Sigmoid colon (tissue), 6 donors: ENCODE measurements at regions not wholly inside any gene's neighbourhood (a gene's known extent, or its start where the extent isn't known, plus 50 kb on each side); places are given as distances from the start of the nearest gene placed in this dataset.
"Not testable (repeated sequence)": the region's sequence is repeated elsewhere in the genome, so short reads cannot be mapped to it uniquely, and the experiment has no call there.

Experiments
- DNase-seq: peaks from one replicate; pipeline ENCODE4 v3.0.0-alpha.2; 2019
- H3K27ac ChIP-seq, 4 donors: fragments of 200-600 bp; sonication (generic); one replicate each; pipeline ENCODE4 v1.5.1; 2016 to 2019; ENCODE audit warnings: mild to moderate bottlenecking in 1 of 4
- H3K27me3 ChIP-seq, 3 donors: fragments of 200-600 bp; sonication (generic); one replicate each; pipeline ENCODE4 v1.5.1; 2019; ENCODE audit warnings: mild to moderate bottlenecking in 1 of 3
- H3K36me3 ChIP-seq, 4 donors: fragments of 200-600 bp; sonication (generic); one replicate each; pipeline ENCODE4 v1.5.1; 2016 to 2019
- H3K4me1 ChIP-seq, 4 donors: fragments of 200-600 bp; sonication (generic); one replicate each; pipeline ENCODE4 v1.5.1; 2017 to 2019
- H3K4me3 ChIP-seq, 4 donors: fragments of 200-600 bp; sonication (generic); one replicate each; pipeline ENCODE4 v1.5.1; 2017 to 2019; ENCODE audit warnings: mild to moderate bottlenecking in 2 of 4, moderate library complexity in 1 of 4
- H3K9me3 ChIP-seq, 4 donors: fragments of 200-600 bp in 3 of 4; sonication (generic) in 3 of 4; one replicate each; pipeline versions ENCODE4 v1.5.1 to v1.6.1; 2013 to 2019
- EP300 ChIP-seq, 4 donors: sonication (generic); formaldehyde crosslinking; IDR thresholded peaks; one replicate each; pipeline ENCODE4 v1.6.1; 2017; ENCODE audit warnings: antibody characterized with exemption in 4 of 4
- POLR2A ChIP-seq, 2 donors: fragments of 450-650 bp; IDR thresholded peaks; one replicate each; pipeline ENCODE4 v1.6.1; 2016; ENCODE audit warnings: antibody characterized with exemption in 2 of 2, mild to moderate bottlenecking in 2 of 2, moderate library complexity in 2 of 2
- POLR2AphosphoS5 ChIP-seq, 4 donors: sonication (generic); formaldehyde crosslinking; IDR thresholded peaks; one replicate each; pipeline ENCODE4 v1.6.1; 2017; ENCODE audit warnings: antibody characterized with exemption in 4 of 4
- WGBS, 2 donors: extraction: QIAGEN DNeasy Blood & Tissue Kit; methylation state at CpG; one replicate each; pipeline ENCODE4 v1.1.7; 2013; 5-methylcytosine and 5-hydroxymethylcytosine counted together
- intact Hi-C: fragments of 100-400 bp; cut with DNase I; formaldehyde crosslinking; loops from one replicate; pipeline ENCODE4 v1.15.1; 2023
- TF ChIP-seq, protein P1 (sequence below), 4 experiments: fragments of 450-650 bp in 3 of 4; fragments of 200-600 bp in 1 of 4; IDR thresholded peaks; one replicate each; pipeline ENCODE4 v1.5.1; 2016 to 2019; ENCODE audit warnings: antibody characterized with exemption in 4 of 4, mild to moderate bottlenecking in 3 of 4, moderate library complexity in 2 of 4
- donor health status: healthy with polysubstance abuse.
- donor health status: healthy.

DNA sequence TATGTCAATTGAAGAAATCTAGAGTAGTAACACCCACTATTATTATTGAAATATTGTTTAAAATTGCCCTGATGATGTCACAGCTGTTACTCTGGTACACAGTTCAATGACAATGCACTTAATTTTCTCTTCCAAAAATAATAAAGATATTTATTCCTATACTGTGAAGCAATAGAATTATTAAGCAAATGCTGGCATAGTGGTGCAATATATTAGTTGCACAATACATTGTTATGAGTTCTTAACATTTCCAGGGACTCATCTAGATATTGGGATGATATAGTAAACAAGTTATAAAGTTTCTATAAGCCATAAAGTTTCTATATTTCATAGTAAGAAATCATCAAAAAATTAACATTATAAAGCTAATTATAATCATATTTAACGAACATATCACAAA is 897.8 kb downstream of the LRFN5 start:
- Histone ChIP-seq H3K4me1 (no peaks in the 10 kb centered on the region), H3K27me3 (no peaks in the 10 kb centered on the region), H3K4me3 (no peak overlapping the region), H3K27ac (no peak overlapping the region), H3K9me3 (no peaks in the 10 kb centered on the region), H3K36me3 (no peaks in the 10 kb centered on the region)
- intact Hi-C loops = no loop called here
- no peak for DNase-seq
- no peak for TF ChIP-seq POLR2A (IDR thresholded peaks at IDR 0.05)
- no peak for TF ChIP-seq POLR2AphosphoS5 (IDR thresholded peaks at IDR 0.05)
- no peak for TF ChIP-seq EP300 (IDR thresholded peaks at IDR 0.05)
- TF ChIP-seq, protein P1, sequence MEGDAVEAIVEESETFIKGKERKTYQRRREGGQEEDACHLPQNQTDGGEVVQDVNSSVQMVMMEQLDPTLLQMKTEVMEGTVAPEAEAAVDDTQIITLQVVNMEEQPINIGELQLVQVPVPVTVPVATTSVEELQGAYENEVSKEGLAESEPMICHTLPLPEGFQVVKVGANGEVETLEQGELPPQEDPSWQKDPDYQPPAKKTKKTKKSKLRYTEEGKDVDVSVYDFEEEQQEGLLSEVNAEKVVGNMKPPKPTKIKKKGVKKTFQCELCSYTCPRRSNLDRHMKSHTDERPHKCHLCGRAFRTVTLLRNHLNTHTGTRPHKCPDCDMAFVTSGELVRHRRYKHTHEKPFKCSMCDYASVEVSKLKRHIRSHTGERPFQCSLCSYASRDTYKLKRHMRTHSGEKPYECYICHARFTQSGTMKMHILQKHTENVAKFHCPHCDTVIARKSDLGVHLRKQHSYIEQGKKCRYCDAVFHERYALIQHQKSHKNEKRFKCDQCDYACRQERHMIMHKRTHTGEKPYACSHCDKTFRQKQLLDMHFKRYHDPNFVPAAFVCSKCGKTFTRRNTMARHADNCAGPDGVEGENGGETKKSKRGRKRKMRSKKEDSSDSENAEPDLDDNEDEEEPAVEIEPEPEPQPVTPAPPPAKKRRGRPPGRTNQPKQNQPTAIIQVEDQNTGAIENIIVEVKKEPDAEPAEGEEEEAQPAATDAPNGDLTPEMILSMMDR (IDR thresholded peaks at IDR 0.05) = no peak
- 30 to 73% methylated on average over 1 of the region's 1 CpG for WGBS, 2 donors

DNA sequence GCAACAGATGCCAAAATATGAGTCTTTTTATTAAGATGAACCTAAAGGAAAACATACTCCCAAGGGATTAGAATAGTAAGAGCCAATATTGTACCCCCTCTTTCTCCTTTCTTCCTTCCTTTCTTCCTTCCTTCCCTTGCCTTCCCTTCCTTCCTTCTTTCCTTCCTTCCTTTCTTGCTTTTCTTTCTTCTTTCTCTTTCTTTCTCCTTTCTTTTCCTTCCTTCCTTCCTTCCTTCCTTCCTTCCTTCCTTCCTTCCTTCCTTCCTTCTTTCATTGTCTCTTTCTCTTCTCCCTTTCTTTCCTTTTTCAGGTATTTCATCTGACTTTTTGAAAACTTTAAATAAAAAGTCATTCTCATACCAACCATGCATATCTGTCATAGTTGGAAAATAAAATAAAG is 892.5 kb downstream of the LRFN5 start:
- H3K36me3 ChIP-seq = no peaks in the 10 kb centered on the region
- H3K27ac ChIP-seq = no peak overlapping the region
- H3K27me3 ChIP-seq = no peaks in the 10 kb centered on the region
- no peak for DNase-seq
- no peaks in the 10 kb centered on the region for H3K9me3 ChIP-seq
- intact Hi-C loops = no loop called here
- H3K4me3 ChIP-seq = no peak overlapping the region
- no peaks in the 10 kb centered on the region for H3K4me1 ChIP-seq
- TF ChIP-seq EP300 (IDR thresholded peaks at IDR 0.05) = no peak
- TF ChIP-seq POLR2AphosphoS5 (IDR thresholded peaks at IDR 0.05) = no peak
- TF ChIP-seq, protein P1 (IDR thresholded peaks at IDR 0.05) = no peak
- TF ChIP-seq POLR2A (IDR thresholded peaks at IDR 0.05) = no peak

DNA sequence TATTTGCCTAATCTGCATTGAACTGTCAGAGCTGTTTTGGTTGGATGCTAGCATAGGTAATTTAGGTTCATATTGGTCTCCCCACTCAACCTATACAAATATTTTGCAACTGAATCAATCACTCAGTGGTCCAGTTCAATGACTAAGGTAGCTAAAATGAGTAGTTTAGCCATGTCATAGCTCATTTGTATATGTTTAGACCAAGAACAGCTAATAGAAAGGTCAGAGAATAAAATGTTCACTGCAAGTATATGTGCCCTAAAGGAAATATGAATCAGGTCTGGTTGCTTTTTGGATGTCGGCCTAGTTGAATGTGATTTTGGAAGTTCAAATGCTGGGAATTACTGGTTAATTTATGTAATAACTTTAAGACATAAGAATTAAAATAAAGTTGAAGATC is 883.9 kb downstream of the LRFN5 start:
- H3K27me3 ChIP-seq = no peaks in the 10 kb centered on the region
- no peak for DNase-seq
- no peak overlapping the region for H3K27ac ChIP-seq
- no peaks in the 10 kb centered on the region for H3K9me3 ChIP-seq
- no peaks in the 10 kb centered on the region for H3K4me1 ChIP-seq
- no peak for TF ChIP-seq EP300 (IDR thresholded peaks at IDR 0.05)
- TF ChIP-seq POLR2AphosphoS5 (IDR thresholded peaks at IDR 0.05) = no peak
- no peak for TF ChIP-seq POLR2A (IDR thresholded peaks at IDR 0.05)
- TF ChIP-seq, protein P1 (IDR thresholded peaks at IDR 0.05) = no peak
- WGBS, 2 donors = 88 to 95% methylated on average over 1 of the region's 1 CpG
- no peaks in the 10 kb centered on the region for H3K36me3 ChIP-seq
- intact Hi-C loops = no loop called here
- no peak overlapping the region for H3K4me3 ChIP-seq

DNA sequence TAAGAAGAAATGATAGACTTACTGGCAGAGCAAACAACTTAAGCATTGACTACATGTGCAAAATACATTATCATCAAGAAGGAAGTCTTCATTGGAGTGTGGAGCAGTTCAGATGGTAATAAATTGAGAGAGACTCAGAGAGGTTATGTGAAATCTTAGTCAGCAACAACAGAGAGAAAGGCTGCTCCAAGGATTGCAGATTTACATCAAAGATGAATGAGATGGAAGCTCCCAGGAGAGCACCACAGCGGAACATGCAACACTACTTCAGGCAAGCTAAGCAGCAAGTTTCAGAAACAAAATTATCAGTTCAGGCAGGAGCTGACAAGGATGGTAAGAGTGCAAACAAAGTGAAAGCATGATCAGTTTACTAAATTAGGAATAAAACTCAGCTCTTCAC is 882.3 kb downstream of the LRFN5 start:
- Histone ChIP-seq H3K4me3 (no peak overlapping the region), H3K4me1 (no peaks in the 10 kb centered on the region), H3K36me3 (no peaks in the 10 kb centered on the region), H3K9me3 (no peaks in the 10 kb centered on the region), H3K27me3 (no peaks in the 10 kb centered on the region), H3K27ac (no peak overlapping the region)
- 90 to 91% methylated on average over 1 of the region's 1 CpG for WGBS, 2 donors
- TF ChIP-seq EP300 (IDR thresholded peaks at IDR 0.05) (no peak), POLR2AphosphoS5 (IDR thresholded peaks at IDR 0.05) (no peak), POLR2A (IDR thresholded peaks at IDR 0.05) (no peak)
- TF ChIP-seq, protein P1 (IDR thresholded peaks at IDR 0.05) = no peak
- no peak for DNase-seq
- intact Hi-C loops = no loop called here

DNA sequence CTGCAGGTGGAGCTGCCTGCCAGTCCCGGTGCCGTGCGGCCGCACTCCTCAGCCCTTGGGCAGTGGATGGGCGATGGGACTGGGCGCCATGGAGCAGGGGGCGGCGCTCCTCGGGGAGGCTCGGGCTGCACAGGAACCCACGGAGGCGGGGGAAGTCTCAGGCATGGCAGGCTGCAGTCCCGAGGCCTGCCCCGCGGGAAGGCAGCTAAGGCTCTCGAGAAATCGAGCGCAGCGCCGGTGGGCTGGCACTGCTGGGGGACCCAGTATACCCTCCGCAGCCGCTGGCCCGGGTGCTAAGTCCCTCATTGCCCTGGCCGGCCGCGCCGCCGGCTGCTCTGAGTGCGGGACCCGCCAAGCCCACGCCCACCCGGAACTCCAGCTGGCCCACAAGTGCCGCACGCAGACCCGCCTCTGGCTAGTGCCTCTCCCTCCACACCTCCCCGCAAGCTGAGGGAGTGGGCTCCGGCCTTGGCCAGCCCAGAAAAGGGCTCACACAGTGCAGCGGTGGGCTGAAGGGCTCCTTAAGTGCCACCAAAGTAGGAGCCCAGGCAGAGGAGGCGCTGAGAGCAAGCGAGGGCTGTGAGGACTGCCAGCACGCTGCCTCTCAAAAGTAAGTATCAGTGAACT is 875.8 kb downstream of the LRFN5 start:
- intact Hi-C loops, H3K36me3 ChIP-seq, H3K27ac ChIP-seq, H3K9me3 ChIP-seq, H3K4me3 ChIP-seq, H3K4me1 ChIP-seq, H3K27me3 ChIP-seq: not testable (repeated sequence)
- peak; percentile 53 for DNase-seq
- 95 to 96% methylated on average over 41 of the region's 41 CpGs for WGBS, 2 donors

DNA sequence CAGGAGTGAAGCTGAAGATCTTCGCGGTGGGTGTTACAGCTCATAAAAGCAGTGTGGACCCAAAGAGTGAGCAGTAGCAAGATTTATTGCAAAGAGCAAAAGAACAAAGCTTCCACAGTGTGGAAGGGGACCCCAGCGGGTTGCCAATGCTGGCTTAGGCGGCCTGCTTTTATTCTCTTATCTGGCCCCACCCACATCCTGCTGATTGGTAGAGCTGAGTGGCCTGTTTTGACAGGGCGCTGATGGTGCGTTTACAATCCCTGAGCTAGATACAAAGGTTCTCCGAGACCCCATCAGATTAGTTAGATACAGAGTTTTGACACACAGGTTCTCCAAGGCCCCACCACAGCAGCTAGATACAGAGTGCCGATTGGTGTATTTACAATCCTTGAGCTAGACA is 875.0 kb downstream of the LRFN5 start:
- H3K9me3 ChIP-seq, H3K27me3 ChIP-seq, DNase-seq: not testable (repeated sequence)

More for the DNA sequence above, 875.0 kb downstream of the LRFN5 start:
- H3K27ac ChIP-seq, H3K36me3 ChIP-seq, H3K4me1 ChIP-seq, intact Hi-C loops, H3K4me3 ChIP-seq: not testable (repeated sequence)
- 92 to 93% methylated on average over 8 of the region's 8 CpGs for WGBS, 2 donors
